Posterior cingulate gyrus (tissue), 11 donors: ENCODE measurements at regions not wholly inside any gene's neighbourhood (a gene's known extent, or its start where the extent isn't known, plus 50 kb on each side); places are given as distances from the start of the nearest gene placed in this dataset.
"Not testable (repeated sequence)": the region's sequence is repeated elsewhere in the genome, so short reads cannot be mapped to it uniquely, and the experiment has no call there.

Experiments used
- DNase-seq, 10 donors: peaks; one replicate each; pipeline versions ENCODE4 v3.0.0 to v3.0.0-alpha.2; 2020 to 2021; ENCODE audit warnings: mixed read lengths in 3 of 10
- intact Hi-C: fragments of 100-400 bp; cut with DNase I; formaldehyde crosslinking; loops from one replicate; pipeline ENCODE4 v1.15.1; 2023

- DNase-seq, result no peak
These were observed 84.9 kb upstream of the ANKRD55 start for GRCh38 chr5:56317923-56318561.

DNA sequence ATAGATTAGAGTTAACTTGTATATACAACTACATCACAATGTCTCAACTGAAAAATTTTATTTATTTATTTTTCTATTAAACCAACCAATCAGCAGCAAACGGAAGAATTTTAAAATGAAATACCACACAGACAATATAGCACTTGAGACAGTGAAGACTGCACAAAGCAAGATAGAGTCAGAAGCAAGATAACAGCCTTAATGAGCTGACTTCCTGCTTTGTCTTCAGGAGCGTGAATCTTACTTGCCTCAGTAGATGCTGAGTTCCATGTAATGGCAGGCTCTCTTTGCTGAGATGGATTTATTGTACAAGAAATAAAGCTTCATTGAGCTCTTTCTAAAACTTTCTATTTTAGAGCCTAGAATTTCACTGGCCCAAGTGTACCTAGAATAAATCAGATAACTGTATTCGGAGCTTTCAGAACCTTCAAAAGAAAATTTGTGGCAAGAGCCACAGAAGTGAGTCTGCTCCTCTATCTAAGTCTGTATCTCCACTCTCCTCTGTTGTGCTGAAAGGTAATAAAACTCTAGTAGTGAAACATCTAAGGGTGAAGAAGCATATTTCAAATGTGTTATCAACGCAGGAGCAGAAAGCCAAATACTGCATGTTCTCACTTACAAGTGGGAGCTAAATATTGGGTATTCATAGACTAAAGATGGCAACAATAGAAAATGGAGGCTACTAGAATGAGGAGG lies 83.3 kb upstream of the ANKRD55 start:
- intact Hi-C loops, result no loop called here
- no peak for DNase-seq

More at GRCh38 chr5:56317923-56318561, 84.9 kb upstream of the ANKRD55 start:
- intact Hi-C loops, result no loop called here

- intact Hi-C loops, result no loop called here
- DNase-seq, result no peak
These were observed 81.4 kb upstream of the ANKRD55 start for GRCh38 chr5:56314529-56314928.

DNA sequence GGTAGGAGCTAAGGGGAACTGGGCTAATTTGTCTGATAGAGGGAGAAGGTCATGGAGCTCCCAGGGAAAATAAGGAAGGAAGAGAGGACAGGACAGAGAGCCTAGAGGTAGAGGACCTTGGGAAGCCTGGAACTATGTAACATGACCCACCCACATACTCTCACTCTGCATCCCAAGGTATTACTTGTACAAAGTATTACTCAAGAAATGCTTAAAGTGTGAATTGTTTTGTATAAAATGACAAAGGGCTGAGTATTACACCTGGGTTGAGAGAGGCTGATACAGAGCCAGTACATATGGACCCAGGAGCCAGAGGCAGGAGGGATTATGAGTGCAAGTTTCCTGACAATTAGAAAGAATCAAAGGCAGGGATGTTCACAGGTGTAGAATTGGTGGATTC lies 80.5 kb upstream of the ANKRD55 start:
- no peak for DNase-seq
- intact Hi-C loops, result no loop called here

DNA sequence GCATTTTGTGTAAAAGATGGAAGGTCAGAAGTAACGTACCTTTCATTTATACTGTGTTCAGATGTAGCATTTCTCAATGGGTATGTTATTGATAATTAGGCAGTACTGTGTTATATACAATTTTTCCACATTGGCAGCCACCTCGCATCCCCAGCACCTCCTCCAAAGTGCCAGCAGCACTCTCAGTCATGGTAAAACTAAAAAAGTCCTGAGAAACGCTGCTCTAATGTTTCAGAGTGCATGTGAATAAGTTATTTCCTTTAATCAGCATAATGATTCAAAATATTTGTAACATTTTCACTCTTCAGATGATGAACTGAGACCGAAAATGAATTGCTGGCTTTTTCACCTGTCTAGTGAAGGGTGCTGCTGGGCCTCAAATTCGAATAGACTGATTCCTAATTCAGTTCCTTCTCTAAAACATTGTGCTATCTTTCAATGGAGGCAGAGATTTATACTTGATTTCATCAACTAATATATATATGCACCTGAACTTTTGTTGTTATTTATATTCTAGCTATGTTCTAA lies 79.9 kb upstream of the ANKRD55 start:
- no peak for DNase-seq
- intact Hi-C loops, result no loop called here

DNA sequence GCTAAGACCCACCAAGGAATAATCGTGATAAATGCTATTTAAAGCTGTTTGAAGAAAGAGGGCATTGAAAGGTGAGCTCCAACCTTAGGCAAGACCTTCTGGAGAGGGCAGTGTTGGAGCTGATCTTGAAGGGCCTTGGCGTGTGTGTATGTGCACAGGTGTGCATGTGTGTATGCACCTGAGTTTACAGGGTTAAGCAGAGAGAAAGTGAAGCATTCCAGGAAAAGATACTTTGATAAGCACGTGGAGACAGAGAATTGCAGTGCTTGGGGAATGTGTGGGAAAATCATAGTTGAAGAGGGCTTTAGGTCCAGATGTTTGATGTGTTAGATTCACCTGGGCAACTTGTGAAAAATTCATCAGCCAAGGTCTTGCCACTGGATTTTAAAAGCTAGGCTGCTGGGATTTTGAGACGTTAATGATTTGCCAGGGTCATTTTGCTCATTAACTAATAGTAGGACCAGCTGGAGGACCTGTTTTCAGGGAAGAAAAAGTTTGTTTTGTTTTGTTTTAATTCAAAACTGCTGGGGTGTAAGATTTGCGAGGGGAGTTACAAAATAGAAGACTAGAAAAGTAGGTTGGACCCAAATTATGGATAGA lies 78.3 kb upstream of the ANKRD55 start:
- intact Hi-C loops, result no loop called here
- DNase-seq, result no peak

- intact Hi-C loops, result no loop called here
- no peak for DNase-seq
These were observed 77.6 kb upstream of the ANKRD55 start for GRCh38 chr5:56310711-56311204.

DNA sequence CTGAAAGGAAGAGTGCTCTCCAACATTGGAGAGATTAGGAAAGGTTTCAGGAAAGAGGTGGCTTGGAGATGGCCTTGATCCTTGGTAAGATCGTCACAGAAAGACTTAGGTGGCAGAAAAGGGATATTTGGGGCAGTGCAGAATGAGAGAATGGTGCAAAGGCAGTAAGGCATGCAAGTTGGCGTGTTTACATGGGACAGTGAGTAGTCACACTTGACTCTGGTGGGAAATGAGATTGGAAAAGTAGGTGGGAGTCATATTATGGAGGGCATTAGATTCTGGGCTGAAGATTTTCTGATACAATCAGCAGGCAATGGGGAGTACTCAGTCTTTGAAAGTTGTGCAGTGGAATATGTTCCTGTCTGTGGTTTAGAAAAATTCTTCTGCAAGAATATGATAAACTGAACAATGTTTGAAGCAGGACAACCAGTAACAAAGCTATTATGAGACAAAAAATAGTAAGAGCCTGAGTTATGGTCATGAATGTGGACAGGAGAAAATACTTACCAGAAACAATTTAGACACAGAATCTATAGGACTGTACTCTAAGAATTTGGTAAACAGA lies 76.2 kb upstream of the ANKRD55 start:
- DNase-seq, result no peak
- intact Hi-C loops, result no loop called here

DNA sequence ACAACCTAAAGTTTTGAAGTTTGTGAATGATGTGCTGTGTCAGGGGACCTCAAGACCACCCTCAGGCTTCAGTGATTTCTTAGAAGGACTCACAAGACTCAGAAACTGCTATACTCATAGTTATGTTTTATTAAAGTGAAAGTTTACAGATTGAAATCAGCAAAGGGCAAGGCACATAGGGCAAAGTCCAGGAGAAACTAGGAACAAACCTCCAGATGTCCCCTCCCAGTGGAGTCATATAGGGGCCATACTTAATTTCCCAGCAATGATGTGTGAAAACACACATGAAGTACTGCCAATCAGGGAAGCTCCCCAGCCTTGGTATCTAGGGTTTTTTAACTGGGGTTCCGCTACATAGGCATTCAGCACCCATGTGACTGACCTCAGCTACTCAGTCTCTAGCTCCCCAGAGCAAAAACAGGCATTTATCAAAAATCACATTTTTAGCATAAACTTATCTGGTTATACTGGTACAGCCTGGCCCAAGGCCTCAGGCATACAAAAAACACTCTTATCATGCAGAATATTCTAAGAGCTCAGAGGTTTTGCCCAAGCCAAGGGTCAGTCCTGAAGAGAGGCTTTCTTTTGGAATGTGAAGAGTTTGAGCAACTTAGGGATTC lies 74.7 kb upstream of the ANKRD55 start:
- no peak for DNase-seq
- intact Hi-C loops, result no loop called here

DNA sequence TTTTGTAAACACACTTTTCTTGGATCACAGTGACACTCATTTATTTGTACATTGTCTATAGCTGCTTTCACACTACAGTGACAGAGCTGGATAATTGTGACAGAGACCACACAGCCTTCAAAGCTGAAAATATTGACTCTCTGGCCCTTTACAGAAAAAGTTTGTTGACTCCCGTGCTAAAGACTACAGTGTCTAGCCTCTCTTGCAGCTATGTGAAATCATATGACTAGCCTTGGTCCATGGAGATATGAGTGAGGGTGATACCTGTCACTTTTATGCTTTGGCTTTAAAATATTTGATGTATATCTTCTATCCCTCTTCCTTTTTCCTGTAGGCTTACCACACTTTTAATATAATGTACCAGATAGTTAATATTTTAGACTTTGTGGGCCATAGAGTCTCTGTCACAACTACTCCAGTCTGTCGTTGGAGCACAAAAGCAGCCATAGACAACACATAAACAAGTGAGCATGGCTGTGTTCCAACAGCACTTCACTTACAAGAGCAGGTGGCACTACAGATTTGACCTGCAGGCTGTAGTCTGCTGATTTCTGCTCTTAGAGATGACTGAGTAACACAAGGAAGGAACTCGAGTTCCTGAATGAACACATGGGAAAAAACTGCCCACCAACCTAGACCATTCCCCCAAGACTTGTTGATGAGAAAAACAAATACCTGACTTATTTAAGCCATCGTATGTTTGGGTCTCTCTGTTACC lies 73.5 kb upstream of the ANKRD55 start:
- DNase-seq, result no peak
- intact Hi-C loops, result no loop called here

GRCh38 chr5:56305001-56305950 lies 72.1 kb upstream of the ANKRD55 start:
- intact Hi-C loops, result no loop called here

DNA sequence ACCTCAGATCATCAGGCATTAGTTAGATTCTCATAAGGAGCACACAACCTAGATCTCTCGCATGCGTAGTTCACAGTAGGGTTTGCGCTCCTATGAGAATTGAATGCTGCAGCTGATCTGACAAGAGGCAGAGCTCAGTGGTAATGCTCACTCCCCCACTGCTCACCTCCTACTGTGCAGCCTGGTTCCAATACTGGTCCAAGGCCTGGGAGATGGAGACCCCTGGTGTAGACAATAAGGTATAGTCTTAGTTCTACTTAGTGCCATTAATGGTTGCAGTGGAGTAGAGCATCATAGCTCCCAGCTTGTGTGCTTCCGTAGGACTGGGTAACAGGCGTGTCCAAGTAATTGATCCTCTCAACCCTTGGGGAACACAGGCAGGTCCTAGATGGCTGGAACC lies 70.4 kb upstream of the ANKRD55 start:
- intact Hi-C loops, result no loop called here
- DNase-seq, result no peak

More at GRCh38 chr5:56305001-56305950, 72.1 kb upstream of the ANKRD55 start:
- no peak for DNase-seq

DNA sequence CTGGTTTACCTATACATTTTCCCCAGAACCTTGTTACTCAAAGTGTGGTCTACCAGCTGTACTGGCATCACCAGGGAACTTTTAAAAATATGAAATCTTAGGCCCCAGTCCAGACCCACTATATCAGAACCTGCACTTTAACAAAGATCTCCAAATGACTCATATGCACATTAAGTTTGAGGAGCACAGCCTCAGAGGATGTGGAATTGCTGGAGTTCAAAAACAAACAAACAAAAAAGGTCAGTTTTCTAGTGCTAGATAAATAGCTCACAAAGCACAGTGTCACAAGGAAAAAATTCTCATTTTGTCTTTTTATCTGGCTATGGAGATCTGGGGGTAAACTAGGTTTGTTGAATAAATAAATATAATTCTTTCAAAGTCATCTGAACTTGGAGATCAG lies 68.9 kb upstream of the ANKRD55 start:
- no peak for DNase-seq
- intact Hi-C loops, result no loop called here

- intact Hi-C loops, result no loop called here
These were observed 67.9 kb upstream of the ANKRD55 start for GRCh38 chr5:56301069-56301468.

GRCh38 chr5:56299212-56299611 lies 66.1 kb upstream of the ANKRD55 start:
- intact Hi-C loops, result no loop called here
- DNase-seq, result peak in 1 of 10 donors; percentile 55

More at GRCh38 chr5:56301069-56301468, 67.9 kb upstream of the ANKRD55 start:
- DNase-seq, result no peak

DNA sequence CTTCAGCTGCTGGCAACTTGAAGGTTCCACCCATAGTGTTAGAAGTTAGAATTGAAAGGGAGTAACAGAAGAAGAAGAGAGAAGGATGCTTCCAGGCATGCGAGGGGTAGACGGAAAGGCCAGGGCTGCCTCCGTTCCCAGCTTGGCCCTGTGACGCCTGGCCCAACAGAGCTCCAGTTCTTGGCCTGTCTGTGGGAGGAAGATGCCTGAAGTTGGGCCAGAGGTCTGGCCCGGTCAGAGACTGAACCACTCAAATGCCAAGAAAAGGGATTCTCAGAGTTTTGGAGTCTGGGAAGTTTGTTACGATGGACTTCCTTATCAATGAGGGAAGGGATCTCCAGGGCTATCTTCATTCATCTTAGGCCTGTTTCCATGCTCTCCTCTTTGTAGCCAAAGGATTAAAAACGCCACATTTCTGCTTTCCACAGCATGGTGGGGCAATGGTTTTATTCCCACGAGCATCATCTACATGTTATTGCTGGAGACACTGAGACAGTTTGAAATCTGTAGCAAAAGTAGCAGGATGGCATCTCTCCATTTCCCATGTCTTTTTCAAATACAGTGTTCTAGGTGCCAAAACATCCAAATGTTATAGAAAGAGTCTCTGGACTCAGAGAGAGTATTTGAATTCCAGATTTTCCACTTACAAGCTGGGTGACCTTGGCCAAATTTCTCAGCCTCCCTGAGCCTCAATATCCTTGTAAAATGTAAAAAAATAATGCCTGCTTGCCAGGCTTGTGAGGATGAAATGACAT lies 65.4 kb upstream of the ANKRD55 start:
- DNase-seq, result no peak

GRCh38 chr5:56297851-56298250 lies 64.7 kb upstream of the ANKRD55 start:
- intact Hi-C loops, result no loop called here
- no peak for DNase-seq

More for the DNA sequence above, 65.4 kb upstream of the ANKRD55 start:
- intact Hi-C loops, result no loop called here

DNA sequence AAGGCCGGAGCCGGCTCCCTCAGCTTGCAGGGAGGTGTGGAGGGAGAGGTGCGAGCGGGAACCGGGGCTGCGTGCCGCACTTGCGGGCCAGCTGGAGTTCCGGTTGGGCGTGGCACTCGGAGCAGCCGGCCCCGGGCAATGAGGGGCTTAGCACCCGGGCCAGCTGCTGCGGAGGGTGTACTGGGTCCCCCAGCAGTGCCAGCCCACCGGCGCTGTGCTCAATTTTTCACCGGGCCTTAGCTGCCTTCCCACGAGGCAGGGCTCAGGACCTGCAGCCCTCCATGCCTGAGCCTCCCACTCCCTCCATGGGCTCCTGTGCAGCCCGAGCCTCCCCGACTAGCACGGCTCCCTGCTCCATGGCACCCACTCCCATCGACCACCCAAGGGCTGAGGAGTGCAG lies 62.2 kb upstream of the ANKRD55 start:
- peak in 1 of 10 donors; percentile 81 for DNase-seq
- intact Hi-C loops, result not testable (repeated sequence)
